Neural cell (in vitro differentiated cells): ENCODE measurements at regions not wholly inside any gene's neighbourhood (a gene's known extent, or its start where the extent isn't known, plus 50 kb on each side); places are given as distances from the start of the nearest gene placed in this dataset.

ENCODE experiments used
- CTCF ChIP-seq: fragments of 450-650 bp; IDR thresholded peaks from 2 replicates; pipeline ENCODE4 v1.5.1; 2014; ENCODE audit warnings: antibody characterized with exemption, mild to moderate bottlenecking, moderate library complexity; ENCODE audit not compliant: poor library complexity, severe bottlenecking
- EZH2 ChIP-seq: fragments of 200-600, 300-800 bp; shearing (Covaris generic), sonication (generic); IDR thresholded peaks from 2 replicates; pipeline ENCODE4 v1.6.1; 2014; ENCODE audit warnings: antibody characterized with exemption, low read length, borderline replicate concordance, mild to moderate bottlenecking; ENCODE audit not compliant: insufficient read depth, poor library complexity, severe bottlenecking
- POLR2AphosphoS5 ChIP-seq: IDR thresholded peaks from 2 replicates; pipeline ENCODE4 v1.6.1; 2012
- RAD21 ChIP-seq: fragments of 450-650 bp; conservative IDR thresholded peaks from 2 replicates; pipeline ENCODE4 v1.6.1; 2014; ENCODE audit warnings: antibody characterized with exemption, mild to moderate bottlenecking, moderate library complexity
- REST ChIP-seq: IDR thresholded peaks from 2 replicates; pipeline ENCODE4 v1.6.1; 2012; ENCODE audit warnings: borderline replicate concordance
- TAF1 ChIP-seq: IDR thresholded peaks from 2 replicates; pipeline ENCODE4 v1.6.1; 2012; ENCODE audit warnings: low read depth

- TF ChIP-seq CTCF: no peak
- no peak for TF ChIP-seq REST
- TF ChIP-seq TAF1: no peak
- no peak for TF ChIP-seq POLR2AphosphoS5
- no peak for TF ChIP-seq EZH2
- no peak for TF ChIP-seq RAD21
Observed at GRCh38 chr18:37665346-37665745, 99.7 kb upstream of the CELF4 start.
